ENCODE measurements at regions not wholly inside any gene's neighbourhood (a gene's known extent, or its start where the extent isn't known, plus 50 kb on each side); places are given as distances from the start of the nearest gene placed in this dataset.

- H3F3A ChIP-seq (ENCODE audit: low read depth) = no peaks in the 10 kb centered on the region
- H3K4me1 ChIP-seq (ENCODE audit: insufficient read depth, low read length, poor library complexity, severe bottlenecking) = no peaks in the 10 kb centered on the region
- no peaks in the 10 kb centered on the region for H3K27me3 ChIP-seq (ENCODE audit: insufficient read depth, low read length, poor library complexity, severe bottlenecking)
- no peak for TF ChIP-seq CTCF (conservative IDR thresholded peaks at IDR 0.05; ENCODE audit: low read length)
- no peak for TF ChIP-seq EZH2phosphoT487 (IDR thresholded peaks at IDR 0.05; ENCODE audit: borderline replicate concordance)
- H3K9ac ChIP-seq (ENCODE audit: low read depth, low read length, poor library complexity, severe bottlenecking) = no peak overlapping the region
- no peak overlapping the region for H2AFZ ChIP-seq (ENCODE audit: low read length)
- H4K20me1 ChIP-seq (ENCODE audit: insufficient read depth, low read length, poor library complexity, severe bottlenecking) = no peaks in the 10 kb centered on the region
- H3K4me2 ChIP-seq (ENCODE audit: low read depth, low read length, poor library complexity, severe bottlenecking) = no peak overlapping the region
- no peaks in the 10 kb centered on the region for H3K79me2 ChIP-seq (ENCODE audit: insufficient read depth, low read length)
- H3K4me3 ChIP-seq (ENCODE audit: low read length, poor library complexity, severe bottlenecking) = no peak overlapping the region
- H3K9me2 ChIP-seq (replicated peaks; ENCODE audit: low read depth, low read length) = no peaks in the 10 kb centered on the region
- no peaks in the 10 kb centered on the region for H3K36me3 ChIP-seq (ENCODE audit: insufficient read depth, low read length)
- H3K9me3 ChIP-seq (ENCODE audit: insufficient read depth, low read depth, low read length) = no peaks in the 10 kb centered on the region
These were observed 455.0 kb downstream of the ZIC3 start for GRCh38 chrX:138020941-138021340.

- Histone ChIP-seq H3K4me3 (ENCODE audit: low read length, poor library complexity, severe bottlenecking) (no peak overlapping the region), H3K4me2 (ENCODE audit: low read depth, low read length, poor library complexity, severe bottlenecking) (no peak overlapping the region), H3K4me1 (ENCODE audit: insufficient read depth, low read length, poor library complexity, severe bottlenecking) (no peaks in the 10 kb centered on the region), H3K9ac (ENCODE audit: low read depth, low read length, poor library complexity, severe bottlenecking) (no peak overlapping the region), H3K9me2 (replicated peaks; ENCODE audit: low read depth, low read length) (no peaks in the 10 kb centered on the region), H2AFZ (ENCODE audit: low read length) (no peak overlapping the region), H3K27me3 (ENCODE audit: insufficient read depth, low read length, poor library complexity, severe bottlenecking) (no peaks in the 10 kb centered on the region), H3K9me3 (ENCODE audit: insufficient read depth, low read depth, low read length) (no peaks in the 10 kb centered on the region), H3F3A (ENCODE audit: low read depth) (no peaks in the 10 kb centered on the region), H3K79me2 (ENCODE audit: insufficient read depth, low read length) (no peaks in the 10 kb centered on the region), H3K36me3 (ENCODE audit: insufficient read depth, low read length) (no peaks in the 10 kb centered on the region), H4K20me1 (ENCODE audit: insufficient read depth, low read length, poor library complexity, severe bottlenecking) (no peaks in the 10 kb centered on the region)
- TF ChIP-seq EZH2phosphoT487 (IDR thresholded peaks at IDR 0.05; ENCODE audit: borderline replicate concordance) (no peak), CTCF (conservative IDR thresholded peaks at IDR 0.05; ENCODE audit: low read length) (peak; percentile 52)
These were observed 460.3 kb downstream of the ZIC3 start for GRCh38 chrX:138026211-138026610.

GRCh38 chrX:138031715-138032114 is 465.8 kb downstream of the ZIC3 start:
- Histone ChIP-seq H3K4me1 (ENCODE audit: insufficient read depth, low read length, poor library complexity, severe bottlenecking) (no peaks in the 10 kb centered on the region), H2AFZ (ENCODE audit: low read length) (no peak overlapping the region), H3K9me3 (ENCODE audit: insufficient read depth, low read depth, low read length) (no peaks in the 10 kb centered on the region), H4K20me1 (ENCODE audit: insufficient read depth, low read length, poor library complexity, severe bottlenecking) (no peaks in the 10 kb centered on the region), H3K27me3 (ENCODE audit: insufficient read depth, low read length, poor library complexity, severe bottlenecking) (no peaks in the 10 kb centered on the region), H3K36me3 (ENCODE audit: insufficient read depth, low read length) (no peaks in the 10 kb centered on the region), H3K79me2 (ENCODE audit: insufficient read depth, low read length) (no peaks in the 10 kb centered on the region), H3K4me2 (ENCODE audit: low read depth, low read length, poor library complexity, severe bottlenecking) (no peak overlapping the region), H3K9ac (ENCODE audit: low read depth, low read length, poor library complexity, severe bottlenecking) (no peak overlapping the region), H3F3A (ENCODE audit: low read depth) (no peaks in the 10 kb centered on the region), H3K4me3 (ENCODE audit: low read length, poor library complexity, severe bottlenecking) (no peak overlapping the region), H3K9me2 (replicated peaks; ENCODE audit: low read depth, low read length) (no peaks in the 10 kb centered on the region)
- no peak for TF ChIP-seq CTCF (conservative IDR thresholded peaks at IDR 0.05; ENCODE audit: low read length)
- no peak for TF ChIP-seq EZH2phosphoT487 (IDR thresholded peaks at IDR 0.05; ENCODE audit: borderline replicate concordance)
